ENCODE measurements at regions not wholly inside any gene's neighbourhood (a gene's known extent, or its start where the extent isn't known, plus 50 kb on each side); places are given as distances from the start of the nearest gene placed in this dataset.
A peak's percentile ranks its signal among the peaks of the same experiment; 100 is the strongest.

- DNase-seq (ENCODE audit: low read depth) = no peak
Observed at GRCh38 chr2:66895206-66895605, 460.3 kb downstream of the MEIS1 start.

- DNase-seq (ENCODE audit: low read depth) = no peak
Observed at GRCh38 chr2:66896131-66896530, 461.2 kb downstream of the MEIS1 start.

- no peak for DNase-seq (ENCODE audit: low read depth)
Observed at GRCh38 chr2:66897181-66897580, 462.3 kb downstream of the MEIS1 start.

GRCh38 chr2:66897691-66898150 is 462.8 kb downstream of the MEIS1 start:
- no peak for DNase-seq (ENCODE audit: low read depth)

GRCh38 chr2:66899109-66899508 is 464.2 kb downstream of the MEIS1 start:
- no peak for DNase-seq (ENCODE audit: low read depth)

GRCh38 chr2:66899648-66900047 is 464.7 kb downstream of the MEIS1 start:
- no peak for DNase-seq (ENCODE audit: low read depth)

GRCh38 chr2:66901344-66901743 is 466.4 kb downstream of the MEIS1 start:
- DNase-seq (ENCODE audit: low read depth) = no peak

- DNase-seq (ENCODE audit: low read depth) = no peak
Observed at GRCh38 chr2:66903183-66903582, 468.3 kb downstream of the MEIS1 start.

GRCh38 chr2:66903745-66904465 is 469.0 kb downstream of the MEIS1 start:
- no peak for DNase-seq (ENCODE audit: low read depth)

- no peak for DNase-seq (ENCODE audit: low read depth)
Observed at GRCh38 chr2:66915237-66915636, 480.3 kb downstream of the MEIS1 start.

GRCh38 chr2:66919286-66919685 is 477.8 kb upstream of the ETAA1 start:
- no peak for DNase-seq (ENCODE audit: low read depth)

- no peak for DNase-seq (ENCODE audit: low read depth)
Observed at GRCh38 chr2:66920415-66920814, 476.7 kb upstream of the ETAA1 start.

- peak; percentile 18 for DNase-seq (ENCODE audit: low read depth)
Observed at GRCh38 chr2:66925128-66925527, 472.0 kb upstream of the ETAA1 start.

- DNase-seq (ENCODE audit: low read depth) = no peak
Observed at GRCh38 chr2:66926594-66927112, 470.5 kb upstream of the ETAA1 start.

- no peak for DNase-seq (ENCODE audit: low read depth)
Observed at GRCh38 chr2:66929632-66930338, 467.3 kb upstream of the ETAA1 start.

GRCh38 chr2:66930339-66931220 is 466.6 kb upstream of the ETAA1 start:
- no peak for DNase-seq (ENCODE audit: low read depth)

- no peak for DNase-seq (ENCODE audit: low read depth)
Observed at GRCh38 chr2:66938471-66938967, 458.6 kb upstream of the ETAA1 start.

GRCh38 chr2:66940080-66940479 is 457.1 kb upstream of the ETAA1 start:
- no peak for DNase-seq (ENCODE audit: low read depth)

GRCh38 chr2:66948234-66948633 is 448.9 kb upstream of the ETAA1 start:
- no peak for DNase-seq (ENCODE audit: low read depth)

- no peak for DNase-seq (ENCODE audit: low read depth)
Observed at GRCh38 chr2:66957198-66957597, 439.9 kb upstream of the ETAA1 start.

GRCh38 chr2:66957677-66958076 is 439.5 kb upstream of the ETAA1 start:
- DNase-seq (ENCODE audit: low read depth) = no peak

GRCh38 chr2:66960161-66960560 is 437.0 kb upstream of the ETAA1 start:
- no peak for DNase-seq (ENCODE audit: low read depth)

Measured in HS-5 (cell line).